Naive B cell (primary cell): ENCODE measurements at regions not wholly inside any gene's neighbourhood (a gene's known extent, or its start where the extent isn't known, plus 50 kb on each side); places are given as distances from the start of the nearest gene placed in this dataset.

ENCODE experiments used
- ATAC-seq, 2 donors: fragments of 150-1000 bp; cut with Tn5 transposase; 2 replicates each; pipeline ENCODE4 v1.10.0; 2021; ENCODE audit warnings: low read depth in 2 of 2, mild to moderate bottlenecking in 2 of 2, moderate library complexity in 2 of 2
- DNase-seq: peaks from one replicate; pipeline ENCODE4 v3.0.0; 2022
- H3K27ac Mint-ChIP-seq, 6 donors: one replicate each; pipeline ENCODE4 v1.8.0; 2020 to 2022; ENCODE audit warnings: mild to moderate bottlenecking in 6 of 6, mixed read lengths in 6 of 6, moderate library complexity in 5 of 6, inconsistent platforms in 2 of 6
- H3K27me3 Mint-ChIP-seq, 3 donors: one replicate each; pipeline ENCODE4 v1.8.0; 2021 to 2022; ENCODE audit warnings: mixed read lengths in 3 of 3, mild to moderate bottlenecking in 1 of 3
- H3K36me3 Mint-ChIP-seq, 2 donors: one replicate each; pipeline ENCODE4 v1.8.0; 2020 to 2022; ENCODE audit warnings: mixed read lengths in 2 of 2, inconsistent platforms in 1 of 2, mild to moderate bottlenecking in 1 of 2
- H3K4me1 Mint-ChIP-seq, 3 donors: one replicate each; pipeline ENCODE4 v1.8.0; 2020 to 2022; ENCODE audit warnings: mixed read lengths in 3 of 3, inconsistent platforms in 1 of 3, mild to moderate bottlenecking in 1 of 3, moderate library complexity in 1 of 3
- H3K4me3 Mint-ChIP-seq, 8 donors: one replicate each; pipeline ENCODE4 v1.8.0; 2020 to 2022; ENCODE audit warnings: mild to moderate bottlenecking in 8 of 8, mixed read lengths in 8 of 8, moderate library complexity in 8 of 8, inconsistent platforms in 2 of 8
- H3K9me3 Mint-ChIP-seq, 7 donors: one replicate each; pipeline ENCODE4 v1.8.0; 2020 to 2022; ENCODE audit warnings: mixed read lengths in 7 of 7, mild to moderate bottlenecking in 5 of 7, inconsistent platforms in 2 of 7, moderate library complexity in 1 of 7

GRCh38 chr18:77608807-77609206 lies 359.2 kb downstream of the GALR1 start:
- no peak for ATAC-seq
- Mint-ChIP-seq H3K4me1 (no peaks in the 10 kb centered on the region), H3K4me3 (no peak overlapping the region), H3K27ac (no peak overlapping the region), H3K36me3 (no peaks in the 10 kb centered on the region), H3K9me3 (peaks cover 0 to 3% (median 0%) of the 10 kb centered on the region in 7 donors), H3K27me3 (peaks cover 0 to 7% (median 5%) of the 10 kb centered on the region in 3 donors)
- no peak for DNase-seq

GRCh38 chr18:77617694-77618093 lies 368.0 kb downstream of the GALR1 start:
- DNase-seq (no peak), ATAC-seq (no peak)
- Mint-ChIP-seq H3K9me3 (peaks cover 0 to 5% (median 1%) of the 10 kb centered on the region in 7 donors), H3K4me1 (peaks cover 0 to 4% (median 0%) of the 10 kb centered on the region in 3 donors), H3K36me3 (no peaks in the 10 kb centered on the region), H3K27me3 (peaks cover 0 to 10% (median 0%) of the 10 kb centered on the region in 3 donors), H3K27ac (no peak overlapping the region), H3K4me3 (no peak overlapping the region)

GRCh38 chr18:77619525-77619924 lies 369.9 kb downstream of the GALR1 start:
- DNase-seq (no peak), ATAC-seq (no peak)
- Mint-ChIP-seq H3K4me3 (no peak overlapping the region), H3K4me1 (peaks cover 0 to 4% (median 0%) of the 10 kb centered on the region in 3 donors), H3K9me3 (peaks cover 0 to 7% (median 3%) of the 10 kb centered on the region in 7 donors), H3K27ac (no peak overlapping the region), H3K36me3 (no peaks in the 10 kb centered on the region), H3K27me3 (peaks cover 0 to 10% (median 0%) of the 10 kb centered on the region in 3 donors)

- H3K9me3 Mint-ChIP-seq: peaks cover 0 to 11% (median 3%) of the 10 kb centered on the region in 7 donors
- no peak overlapping the region for H3K27ac Mint-ChIP-seq
- no peak for DNase-seq
- H3K36me3 Mint-ChIP-seq: no peaks in the 10 kb centered on the region
- peaks cover 0 to 4% (median 0%) of the 10 kb centered on the region in 3 donors for H3K4me1 Mint-ChIP-seq
- ATAC-seq: no peak
- peak overlapping the region in 1 of 8 donors; percentile 59 for H3K4me3 Mint-ChIP-seq
- peaks cover 0 to 8% (median 4%) of the 10 kb centered on the region in 3 donors for H3K27me3 Mint-ChIP-seq
These were observed 372.5 kb downstream of the GALR1 start for GRCh38 chr18:77622009-77622692.

GRCh38 chr18:77632758-77633157 lies 383.1 kb downstream of the GALR1 start:
- peaks cover 2 to 12% (median 3%) of the 10 kb centered on the region in 7 donors for H3K9me3 Mint-ChIP-seq
- H3K27ac Mint-ChIP-seq: peak overlapping the region in 1 of 6 donors; percentile 12
- DNase-seq (no peak), ATAC-seq (no peak)
- H3K4me3 Mint-ChIP-seq: no peak overlapping the region
- H3K36me3 Mint-ChIP-seq: no peaks in the 10 kb centered on the region
- H3K4me1 Mint-ChIP-seq: peaks cover 0 to 6% (median 0%) of the 10 kb centered on the region in 3 donors
- H3K27me3 Mint-ChIP-seq: peaks cover 0 to 16% (median 2%) of the 10 kb centered on the region in 3 donors

GRCh38 chr18:77634494-77634893 lies 384.8 kb downstream of the GALR1 start:
- Mint-ChIP-seq H3K27me3 (peaks cover 0 to 22% (median 12%) of the 10 kb centered on the region in 3 donors), H3K36me3 (no peaks in the 10 kb centered on the region), H3K27ac (no peak overlapping the region), H3K9me3 (peaks cover 2 to 12% (median 3%) of the 10 kb centered on the region in 7 donors), H3K4me1 (peaks cover 0 to 6% (median 0%) of the 10 kb centered on the region in 3 donors), H3K4me3 (no peak overlapping the region)
- DNase-seq (no peak), ATAC-seq (no peak)

- Mint-ChIP-seq H3K36me3 (no peaks in the 10 kb centered on the region), H3K27ac (no peak overlapping the region), H3K4me1 (peaks cover 0 to 6% (median 0%) of the 10 kb centered on the region in 3 donors), H3K9me3 (peaks cover 2 to 12% (median 4%) of the 10 kb centered on the region in 7 donors), H3K27me3 (peaks cover 7 to 22% (median 12%) of the 10 kb centered on the region in 3 donors), H3K4me3 (no peak overlapping the region)
- no peak for DNase-seq
- ATAC-seq: no peak
These were observed 385.8 kb downstream of the GALR1 start for GRCh38 chr18:77635451-77635850.

GRCh38 chr18:77635858-77636257 lies 386.2 kb downstream of the GALR1 start:
- H3K4me1 Mint-ChIP-seq: peaks cover 0 to 6% (median 0%) of the 10 kb centered on the region in 3 donors
- DNase-seq (no peak), ATAC-seq (no peak)
- H3K27me3 Mint-ChIP-seq: peaks cover 7 to 22% (median 12%) of the 10 kb centered on the region in 3 donors
- no peak overlapping the region for H3K4me3 Mint-ChIP-seq
- H3K36me3 Mint-ChIP-seq: no peaks in the 10 kb centered on the region
- H3K27ac Mint-ChIP-seq: no peak overlapping the region
- peaks cover 2 to 12% (median 4%) of the 10 kb centered on the region in 7 donors for H3K9me3 Mint-ChIP-seq

GRCh38 chr18:77645170-77645872 lies 395.7 kb downstream of the GALR1 start:
- DNase-seq: no peak
- peaks cover 0 to 4% (median 2%) of the 10 kb centered on the region in 3 donors for H3K27me3 Mint-ChIP-seq
- H3K27ac Mint-ChIP-seq: no peak overlapping the region
- no peak overlapping the region for H3K4me3 Mint-ChIP-seq
- ATAC-seq: no peak
- H3K4me1 Mint-ChIP-seq: no peaks in the 10 kb centered on the region
- H3K36me3 Mint-ChIP-seq: no peaks in the 10 kb centered on the region
- peaks cover 3 to 36% (median 8%) of the 10 kb centered on the region in 7 donors for H3K9me3 Mint-ChIP-seq

GRCh38 chr18:77647472-77647871 lies 397.8 kb downstream of the GALR1 start:
- Mint-ChIP-seq H3K4me3 (no peak overlapping the region), H3K27me3 (peaks cover 0 to 10% (median 9%) of the 10 kb centered on the region in 3 donors), H3K9me3 (peaks cover 3 to 25% (median 8%) of the 10 kb centered on the region in 7 donors), H3K27ac (no peak overlapping the region), H3K4me1 (no peaks in the 10 kb centered on the region), H3K36me3 (no peaks in the 10 kb centered on the region)
- no peak for ATAC-seq
- no peak for DNase-seq

- H3K4me1 Mint-ChIP-seq: no peaks in the 10 kb centered on the region
- peaks cover 0 to 10% (median 9%) of the 10 kb centered on the region in 3 donors for H3K27me3 Mint-ChIP-seq
- peaks cover 3 to 25% (median 8%) of the 10 kb centered on the region in 7 donors for H3K9me3 Mint-ChIP-seq
- no peak overlapping the region for H3K27ac Mint-ChIP-seq
- ATAC-seq (no peak), DNase-seq (no peak)
- H3K4me3 Mint-ChIP-seq: no peak overlapping the region
- no peaks in the 10 kb centered on the region for H3K36me3 Mint-ChIP-seq
These were observed 398.8 kb downstream of the GALR1 start for GRCh38 chr18:77648411-77648810.

GRCh38 chr18:77650799-77651385 lies 401.2 kb downstream of the GALR1 start:
- H3K4me3 Mint-ChIP-seq: no peak overlapping the region
- H3K9me3 Mint-ChIP-seq: peaks cover 2 to 10% (median 4%) of the 10 kb centered on the region in 7 donors
- no peak overlapping the region for H3K27ac Mint-ChIP-seq
- peaks cover 10 to 17% (median 16%) of the 10 kb centered on the region in 3 donors for H3K27me3 Mint-ChIP-seq
- H3K36me3 Mint-ChIP-seq: no peaks in the 10 kb centered on the region
- DNase-seq: peak; percentile 3
- no peaks in the 10 kb centered on the region for H3K4me1 Mint-ChIP-seq
- no peak for ATAC-seq

- no peak for DNase-seq
- H3K4me1 Mint-ChIP-seq: no peaks in the 10 kb centered on the region
- no peak for ATAC-seq
These were observed 401.8 kb downstream of the GALR1 start for GRCh38 chr18:77651441-77651840.

More at GRCh38 chr18:77651441-77651840, 401.8 kb downstream of the GALR1 start:
- no peaks in the 10 kb centered on the region for H3K36me3 Mint-ChIP-seq
- H3K27ac Mint-ChIP-seq: peak overlapping the region in 1 of 6 donors; percentile 15
- no peak overlapping the region for H3K4me3 Mint-ChIP-seq
- peaks cover 0 to 4% (median 3%) of the 10 kb centered on the region in 7 donors for H3K9me3 Mint-ChIP-seq
- H3K27me3 Mint-ChIP-seq: peaks cover 10 to 19% (median 17%) of the 10 kb centered on the region in 3 donors
